ENCODE measurements at regions not wholly inside any gene's neighbourhood (a gene's known extent, or its start where the extent isn't known, plus 50 kb on each side); places are given as distances from the start of the nearest gene placed in this dataset.

DNA sequence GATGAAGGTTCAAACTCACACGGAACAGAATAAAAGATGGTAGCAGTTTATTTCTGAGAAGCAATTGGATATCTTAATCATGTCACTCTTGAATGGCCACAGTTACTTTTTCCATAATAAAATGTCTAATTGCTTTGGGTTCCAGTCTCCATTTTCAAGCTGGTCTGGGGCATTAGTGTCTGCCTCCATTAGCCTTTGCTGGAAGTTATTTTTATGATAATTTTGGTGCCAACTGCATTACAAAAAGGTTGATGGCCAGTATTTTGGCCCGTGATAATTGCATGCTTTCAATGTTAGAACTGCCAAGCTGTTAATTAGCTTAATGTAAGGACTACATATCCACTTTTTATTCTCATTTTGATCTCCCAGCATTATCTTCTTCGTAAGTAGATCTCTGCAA, 165.9 kb downstream of the SMC2 start:
- H3K9ac ChIP-seq (ENCODE audit: insufficient read depth in 1 of 2, low read length in 2 of 2) = no peak overlapping the region
- TF ChIP-seq, protein P1, sequence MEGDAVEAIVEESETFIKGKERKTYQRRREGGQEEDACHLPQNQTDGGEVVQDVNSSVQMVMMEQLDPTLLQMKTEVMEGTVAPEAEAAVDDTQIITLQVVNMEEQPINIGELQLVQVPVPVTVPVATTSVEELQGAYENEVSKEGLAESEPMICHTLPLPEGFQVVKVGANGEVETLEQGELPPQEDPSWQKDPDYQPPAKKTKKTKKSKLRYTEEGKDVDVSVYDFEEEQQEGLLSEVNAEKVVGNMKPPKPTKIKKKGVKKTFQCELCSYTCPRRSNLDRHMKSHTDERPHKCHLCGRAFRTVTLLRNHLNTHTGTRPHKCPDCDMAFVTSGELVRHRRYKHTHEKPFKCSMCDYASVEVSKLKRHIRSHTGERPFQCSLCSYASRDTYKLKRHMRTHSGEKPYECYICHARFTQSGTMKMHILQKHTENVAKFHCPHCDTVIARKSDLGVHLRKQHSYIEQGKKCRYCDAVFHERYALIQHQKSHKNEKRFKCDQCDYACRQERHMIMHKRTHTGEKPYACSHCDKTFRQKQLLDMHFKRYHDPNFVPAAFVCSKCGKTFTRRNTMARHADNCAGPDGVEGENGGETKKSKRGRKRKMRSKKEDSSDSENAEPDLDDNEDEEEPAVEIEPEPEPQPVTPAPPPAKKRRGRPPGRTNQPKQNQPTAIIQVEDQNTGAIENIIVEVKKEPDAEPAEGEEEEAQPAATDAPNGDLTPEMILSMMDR (IDR thresholded peaks at IDR 0.05; ENCODE audit: control extremely low read depth, extremely low read depth) = no peak
- DNase-seq (no peak), ATAC-seq (ENCODE audit: insufficient read depth, low FRiP score) (no peak)
- H3K27ac ChIP-seq (ENCODE audit: low read depth in 1 of 2, low read length in 1 of 2) = no peak overlapping the region
- no peaks in the 10 kb centered on the region for H3K4me1 ChIP-seq (ENCODE audit: control insufficient read depth in 5 of 5, insufficient read depth in 5 of 5, low read length in 5 of 5)
- H3K27me3 ChIP-seq (ENCODE audit: control insufficient read depth in 3 of 3, insufficient read depth in 3 of 3, low read length in 2 of 3) = no peaks in the 10 kb centered on the region
- 66 to 68% methylated on average over 3 of the region's 3 CpGs for WGBS, 2 donors
- H3K4me3 ChIP-seq = no peak overlapping the region
- H3K36me3 ChIP-seq (ENCODE audit: control insufficient read depth in 4 of 4, insufficient read depth in 4 of 4, low read length in 4 of 4) = no peaks in the 10 kb centered on the region
- H3K9me3 ChIP-seq (ENCODE audit: control insufficient read depth in 4 of 4, insufficient read depth in 3 of 4, low read length in 3 of 4) = peaks cover 0 to 1% (median 0%) of the 10 kb centered on the region in 4 donors

DNA sequence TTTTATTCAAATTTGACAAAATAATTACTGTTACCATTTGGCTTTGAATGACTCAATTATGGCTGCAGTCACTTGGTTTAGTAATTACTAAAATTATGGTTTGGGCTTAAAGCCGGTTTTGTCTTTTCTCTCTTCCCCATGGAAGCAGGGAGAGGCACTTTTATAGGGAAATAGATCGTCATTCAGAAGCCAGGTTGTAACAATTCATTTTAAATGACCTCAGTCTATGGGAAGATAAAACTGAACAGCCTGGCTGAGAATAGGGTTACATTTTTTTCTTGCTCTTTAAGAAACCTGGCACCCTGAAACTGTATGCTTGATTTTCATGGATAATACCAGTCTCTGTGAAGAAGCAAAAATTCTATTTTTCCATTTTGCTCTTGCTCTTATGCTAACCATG, 169.8 kb downstream of the SMC2 start:
- TF ChIP-seq, protein P1 (IDR thresholded peaks at IDR 0.05; ENCODE audit: control extremely low read depth, extremely low read depth) = no peak
- H3K4me3 ChIP-seq = no peak overlapping the region
- H3K36me3 ChIP-seq (ENCODE audit: control insufficient read depth in 4 of 4, insufficient read depth in 4 of 4, low read length in 4 of 4) = no peaks in the 10 kb centered on the region
- H3K27ac ChIP-seq (ENCODE audit: low read depth in 1 of 2, low read length in 1 of 2) = no peak overlapping the region
- no peaks in the 10 kb centered on the region for H3K27me3 ChIP-seq (ENCODE audit: control insufficient read depth in 3 of 3, insufficient read depth in 3 of 3, low read length in 2 of 3)
- DNase-seq (no peak), ATAC-seq (ENCODE audit: insufficient read depth, low FRiP score) (no peak)
- WGBS, 2 donors = 86 to 91% methylated on average over 2 of the region's 2 CpGs
- H3K9me3 ChIP-seq (ENCODE audit: control insufficient read depth in 4 of 4, insufficient read depth in 3 of 4, low read length in 3 of 4) = peaks cover 0 to 3% (median 0%) of the 10 kb centered on the region in 4 donors
- H3K4me1 ChIP-seq (ENCODE audit: control insufficient read depth in 5 of 5, insufficient read depth in 5 of 5, low read length in 5 of 5) = no peaks in the 10 kb centered on the region
- no peak overlapping the region for H3K9ac ChIP-seq (ENCODE audit: insufficient read depth in 1 of 2, low read length in 2 of 2)

DNA sequence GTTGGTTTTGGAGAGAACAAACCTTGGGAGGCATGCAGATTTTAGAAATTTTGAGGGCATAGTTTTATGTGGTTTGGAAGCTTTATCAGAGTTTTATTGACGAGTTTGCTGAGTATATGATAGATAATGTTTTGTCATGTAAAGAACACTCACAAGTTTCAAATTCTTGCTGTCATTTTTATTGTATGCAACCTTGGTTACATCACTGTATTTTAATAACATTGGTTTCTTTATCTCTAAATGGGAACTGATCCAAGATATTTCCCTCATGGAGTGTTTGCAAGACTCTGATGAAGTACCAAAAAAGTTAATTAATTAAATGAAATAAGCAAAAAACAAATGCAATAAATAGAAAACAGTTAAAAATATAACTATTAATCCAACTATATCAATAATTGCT, 170.3 kb downstream of the SMC2 start:
- Histone ChIP-seq H3K9ac (ENCODE audit: insufficient read depth in 1 of 2, low read length in 2 of 2) (no peak overlapping the region), H3K27ac (ENCODE audit: low read depth in 1 of 2, low read length in 1 of 2) (no peak overlapping the region), H3K27me3 (ENCODE audit: control insufficient read depth in 3 of 3, insufficient read depth in 3 of 3, low read length in 2 of 3) (no peaks in the 10 kb centered on the region), H3K9me3 (ENCODE audit: control insufficient read depth in 4 of 4, insufficient read depth in 3 of 4, low read length in 3 of 4) (peaks cover 0 to 3% (median 0%) of the 10 kb centered on the region in 4 donors), H3K4me3 (no peak overlapping the region), H3K4me1 (ENCODE audit: control insufficient read depth in 5 of 5, insufficient read depth in 5 of 5, low read length in 5 of 5) (no peaks in the 10 kb centered on the region), H3K36me3 (ENCODE audit: control insufficient read depth in 4 of 4, insufficient read depth in 4 of 4, low read length in 4 of 4) (no peaks in the 10 kb centered on the region)
- ATAC-seq (ENCODE audit: insufficient read depth, low FRiP score) (no peak), DNase-seq (no peak)
- TF ChIP-seq, protein P1 (IDR thresholded peaks at IDR 0.05; ENCODE audit: control extremely low read depth, extremely low read depth) = no peak
- WGBS, 2 donors = 0% methylated on average over 1 of the region's 1 CpG

DNA sequence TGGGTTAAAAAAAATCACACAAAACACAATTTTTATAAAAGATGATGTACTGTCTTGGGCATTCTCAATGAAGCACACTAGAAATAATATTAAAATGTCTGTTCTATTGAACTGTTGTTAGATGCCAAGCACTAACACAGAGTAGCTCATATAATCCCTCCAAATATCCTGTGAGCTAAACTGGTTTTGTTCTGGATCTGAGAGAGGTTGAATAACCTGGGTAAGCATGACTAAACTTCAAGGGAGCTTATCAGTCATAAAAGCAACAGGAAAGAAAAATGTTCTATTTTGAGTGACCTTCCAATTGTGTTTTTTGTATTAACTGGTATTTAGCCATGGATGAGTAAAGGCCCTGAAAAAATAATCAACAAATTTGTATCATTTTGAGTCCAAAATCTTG, 175.3 kb downstream of the SMC2 start:
- DNase-seq (no peak), ATAC-seq (ENCODE audit: insufficient read depth, low FRiP score) (no peak)
- Histone ChIP-seq H3K4me1 (ENCODE audit: control insufficient read depth in 5 of 5, insufficient read depth in 5 of 5, low read length in 5 of 5) (no peaks in the 10 kb centered on the region), H3K9me3 (ENCODE audit: control insufficient read depth in 4 of 4, insufficient read depth in 3 of 4, low read length in 3 of 4) (peaks cover 0 to 3% (median 0%) of the 10 kb centered on the region in 4 donors), H3K4me3 (no peak overlapping the region), H3K9ac (ENCODE audit: insufficient read depth in 1 of 2, low read length in 2 of 2) (no peak overlapping the region), H3K36me3 (ENCODE audit: control insufficient read depth in 4 of 4, insufficient read depth in 4 of 4, low read length in 4 of 4) (no peaks in the 10 kb centered on the region), H3K27ac (ENCODE audit: low read depth in 1 of 2, low read length in 1 of 2) (no peak overlapping the region), H3K27me3 (ENCODE audit: control insufficient read depth in 3 of 3, insufficient read depth in 3 of 3, low read length in 2 of 3) (no peaks in the 10 kb centered on the region)
- TF ChIP-seq, protein P1 (IDR thresholded peaks at IDR 0.05; ENCODE audit: control extremely low read depth, extremely low read depth) = no peak

Measured in lung (tissue), 11 donors.